GM21423 (cell line): ENCODE measurements at regions not wholly inside any gene's neighbourhood (a gene's known extent, or its start where the extent isn't known, plus 50 kb on each side); places are given as distances from the start of the nearest gene placed in this dataset.

Source experiments
- ATAC-seq: cut with Tn5 transposase; IDR thresholded peaks from one replicate; pipeline ENCODE4 v1.9.1; 2021; ENCODE audit warnings: mild to moderate bottlenecking, moderate library complexity; ENCODE audit not compliant: unreplicated experiment

GRCh38 chr6:137688230-137688971 is 178.7 kb upstream of the TNFAIP3 start:
- no peak for ATAC-seq

DNA sequence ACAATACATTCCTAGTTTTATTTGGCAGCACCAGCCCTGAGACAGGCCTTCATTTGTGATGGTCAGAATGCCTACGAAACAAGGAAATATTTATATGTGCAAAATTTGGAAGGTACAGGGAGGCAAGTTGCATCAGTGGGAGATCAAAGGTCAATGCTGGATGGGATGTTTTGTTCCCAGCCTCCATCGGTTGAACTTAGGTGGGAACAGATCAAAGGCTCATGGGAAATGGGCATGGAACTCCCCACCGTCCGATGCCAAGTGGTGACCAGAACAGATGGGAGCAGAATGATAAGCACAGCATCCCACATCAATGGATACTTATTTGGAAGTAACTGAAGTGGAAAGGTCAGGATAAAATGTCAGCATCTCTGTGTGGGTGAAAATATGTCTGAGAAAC is 177.7 kb upstream of the TNFAIP3 start:
- no peak for ATAC-seq

DNA sequence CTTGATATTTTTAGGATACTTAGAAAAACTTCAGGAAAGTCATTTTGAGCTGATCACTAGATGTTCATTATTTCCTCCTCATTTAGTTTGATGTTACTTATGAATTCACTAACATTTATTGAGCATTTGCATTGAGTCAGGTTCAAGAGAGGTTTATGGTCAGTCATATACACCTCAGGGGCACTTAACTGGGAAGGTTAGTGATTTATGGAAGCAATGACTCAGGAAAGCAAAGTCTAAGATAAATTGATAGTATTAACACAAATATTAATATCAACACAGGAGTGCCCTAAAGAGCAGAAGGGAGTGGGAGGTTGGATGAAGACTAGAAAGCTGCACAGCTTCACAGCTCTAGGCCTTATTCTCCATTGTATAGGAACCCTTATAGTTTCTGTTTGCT is 177.0 kb upstream of the TNFAIP3 start:
- no peak for ATAC-seq

- no peak for ATAC-seq
These were observed 176.3 kb upstream of the TNFAIP3 start for GRCh38 chr6:137690721-137691120.

DNA sequence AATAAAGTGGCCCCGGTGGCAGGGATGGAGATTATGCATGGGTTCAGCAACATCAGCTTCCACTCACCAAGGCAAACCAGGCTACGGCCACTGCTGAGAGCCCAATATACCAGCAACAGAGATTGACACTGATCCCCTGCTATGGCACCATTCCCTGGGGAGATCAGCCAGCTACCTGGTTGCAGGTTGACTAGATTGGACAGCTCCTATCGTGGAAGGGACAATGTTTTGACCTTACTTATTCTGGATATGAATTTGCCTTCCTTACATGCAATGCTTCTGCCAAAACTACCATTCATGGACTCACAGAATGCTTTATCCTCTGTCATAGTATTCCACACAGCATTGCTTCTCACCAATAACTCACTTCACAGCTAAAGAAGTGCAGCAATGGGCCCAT is 174.8 kb upstream of the TNFAIP3 start:
- no peak for ATAC-seq

GRCh38 chr6:137692806-137693205 is 174.3 kb upstream of the TNFAIP3 start:
- no peak for ATAC-seq

DNA sequence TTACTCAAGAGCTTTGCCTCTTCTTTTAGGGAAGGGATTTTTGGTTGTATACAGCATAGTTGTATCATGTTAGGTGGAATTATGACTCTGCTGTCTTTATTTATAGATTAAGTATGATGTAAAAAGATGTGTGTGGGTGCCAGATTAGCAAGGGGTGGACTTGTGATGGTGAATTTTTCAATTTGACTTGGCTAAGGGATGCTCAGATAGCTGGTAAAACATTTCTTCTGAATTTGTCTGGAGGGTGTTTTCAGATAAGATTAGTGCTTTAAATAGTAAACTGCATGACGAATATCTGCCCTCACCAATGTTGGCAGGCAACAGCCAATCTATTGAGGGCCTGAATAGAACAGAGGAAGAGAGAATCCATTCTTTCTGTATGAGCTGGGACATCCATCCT is 173.3 kb upstream of the TNFAIP3 start:
- ATAC-seq: no peak

DNA sequence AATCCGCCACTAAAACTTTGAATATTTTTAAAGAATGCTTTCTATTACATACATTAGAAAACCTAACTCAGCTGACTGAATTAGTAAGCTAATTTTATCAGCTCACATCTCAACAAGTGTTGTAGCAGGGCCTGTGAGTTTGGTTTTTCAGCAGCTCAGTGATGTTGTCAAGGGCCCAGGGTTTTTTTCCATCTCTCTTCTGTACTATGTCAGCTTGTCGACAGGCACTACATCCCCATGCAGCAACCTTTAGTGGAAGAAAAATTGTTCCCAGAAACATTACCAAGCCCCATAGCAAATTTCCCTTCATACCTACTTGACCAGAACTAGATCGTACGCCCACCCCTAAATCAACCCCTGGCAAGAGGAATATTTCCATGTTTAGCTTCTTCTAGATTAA is 170.3 kb upstream of the TNFAIP3 start:
- no peak for ATAC-seq

DNA sequence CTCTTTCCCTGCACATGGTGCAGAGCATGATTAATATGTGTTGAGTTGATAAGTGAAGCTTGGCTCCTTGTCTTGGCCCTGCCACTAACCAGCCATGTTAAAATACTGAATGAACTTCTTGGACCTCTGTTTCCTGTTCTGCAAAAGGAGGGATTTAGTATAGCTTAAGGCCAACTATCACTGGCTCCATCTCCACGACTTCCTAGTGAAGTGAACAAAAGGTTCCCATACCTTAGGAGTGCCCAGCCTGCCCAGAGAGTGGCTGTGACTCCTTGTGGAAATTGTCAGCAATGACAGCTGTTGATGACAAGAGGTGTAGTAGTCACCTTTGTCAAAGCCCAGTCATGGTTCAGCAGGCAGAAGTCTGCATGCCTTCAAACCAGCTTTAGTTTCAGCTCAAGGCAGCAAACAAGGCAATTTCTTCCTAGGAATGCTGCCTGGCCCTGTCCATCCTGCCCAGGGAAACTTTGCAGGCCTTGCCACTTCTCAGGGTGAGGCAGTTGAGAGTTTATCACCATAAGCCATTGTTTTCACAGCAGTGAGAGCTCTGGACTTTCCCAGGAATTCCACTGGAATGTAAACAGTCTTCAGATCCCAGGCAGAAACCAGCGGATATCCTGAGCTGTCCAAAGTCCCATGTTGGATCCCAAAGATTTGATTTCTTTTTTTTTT is 169.7 kb upstream of the TNFAIP3 start:
- ATAC-seq: no peak

DNA sequence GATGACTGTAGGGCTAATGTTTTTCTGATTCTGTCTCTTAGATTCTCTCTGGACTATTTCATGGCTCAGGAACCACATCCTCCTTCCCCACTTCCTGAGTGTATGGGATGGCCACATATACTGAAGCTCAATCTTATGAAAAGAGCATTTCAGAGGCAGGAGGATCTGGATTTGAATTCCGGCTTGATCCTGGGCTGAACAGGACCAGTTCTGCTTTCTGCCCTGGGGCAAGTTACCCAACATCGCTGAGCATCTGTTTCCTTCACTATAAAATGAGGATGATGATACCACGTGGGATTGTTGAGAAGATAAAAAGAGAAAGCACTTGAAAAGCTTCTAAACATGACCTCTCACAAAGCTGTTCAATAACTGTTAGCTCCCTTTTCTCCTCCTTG is 168.4 kb upstream of the TNFAIP3 start:
- no peak for ATAC-seq

DNA sequence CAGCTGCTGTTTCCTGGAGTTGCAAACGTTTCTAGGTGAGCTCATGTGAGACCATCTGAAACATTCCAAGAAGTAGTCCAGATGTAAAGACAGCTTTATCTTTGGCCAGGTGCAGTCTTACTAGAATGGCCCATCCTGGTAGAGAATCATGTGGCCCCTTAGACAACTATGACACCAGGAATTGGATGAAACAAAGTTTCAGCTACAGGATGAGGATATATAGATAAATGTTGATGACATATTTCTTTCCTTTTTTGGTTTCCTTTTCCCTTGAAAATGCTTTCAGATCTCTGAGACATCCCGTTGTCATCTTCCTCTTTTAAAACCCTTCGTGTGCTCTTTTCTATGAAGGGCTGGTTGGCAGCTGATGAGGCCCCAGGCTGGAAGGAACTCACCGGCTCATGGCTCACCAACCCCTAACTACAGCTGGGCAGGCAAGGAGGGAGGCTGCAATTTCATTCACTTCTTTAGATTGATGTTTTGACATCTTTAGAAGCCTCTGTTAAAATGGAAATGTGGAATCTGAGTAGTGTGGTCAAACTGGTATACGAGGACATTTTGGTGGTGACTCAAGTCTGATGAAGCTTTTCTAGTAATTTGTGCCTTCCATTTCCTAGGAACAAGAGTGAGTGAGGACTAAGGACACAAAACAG is 167.9 kb upstream of the TNFAIP3 start:
- no peak for ATAC-seq

DNA sequence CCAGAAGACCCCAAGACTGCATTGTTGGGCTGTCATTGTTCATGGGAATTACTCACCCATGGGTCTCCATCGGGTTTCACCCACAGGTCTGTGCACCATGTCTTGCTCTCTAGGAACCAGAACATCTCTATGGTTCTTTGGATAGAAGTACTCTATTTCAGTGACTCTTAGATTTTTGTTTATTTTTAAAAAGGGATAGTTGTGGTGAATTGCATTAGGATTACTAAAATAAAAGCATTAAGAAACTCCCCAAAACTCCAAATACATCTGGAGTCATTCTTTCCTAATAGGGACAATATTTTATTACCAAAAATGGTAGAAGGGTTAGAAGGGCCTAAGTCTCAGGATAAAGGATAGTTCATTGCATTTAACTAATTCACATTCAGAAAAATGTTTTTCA is 166.9 kb upstream of the TNFAIP3 start:
- ATAC-seq: no peak

GRCh38 chr6:137700751-137701477 is 166.1 kb upstream of the TNFAIP3 start:
- no peak for ATAC-seq

DNA sequence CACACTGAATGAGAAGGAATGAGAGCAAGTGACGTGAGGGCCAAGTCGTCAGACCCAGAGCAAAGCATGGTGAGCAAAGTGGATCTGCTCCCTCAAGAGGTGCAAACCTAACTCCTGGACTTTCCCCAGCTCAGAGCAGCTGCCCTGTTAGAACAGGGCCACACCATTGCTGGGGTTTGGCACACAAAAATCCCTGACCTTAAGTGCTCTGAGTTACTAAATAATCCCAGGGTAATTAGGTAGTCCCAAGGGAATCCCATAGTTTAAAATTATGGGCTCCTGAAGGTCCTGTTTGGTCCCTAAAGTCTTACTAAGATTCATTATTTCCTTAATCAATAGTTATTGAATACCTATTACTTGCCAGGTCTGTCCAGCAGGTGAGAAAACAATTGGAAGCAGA is 165.1 kb upstream of the TNFAIP3 start:
- no peak for ATAC-seq

DNA sequence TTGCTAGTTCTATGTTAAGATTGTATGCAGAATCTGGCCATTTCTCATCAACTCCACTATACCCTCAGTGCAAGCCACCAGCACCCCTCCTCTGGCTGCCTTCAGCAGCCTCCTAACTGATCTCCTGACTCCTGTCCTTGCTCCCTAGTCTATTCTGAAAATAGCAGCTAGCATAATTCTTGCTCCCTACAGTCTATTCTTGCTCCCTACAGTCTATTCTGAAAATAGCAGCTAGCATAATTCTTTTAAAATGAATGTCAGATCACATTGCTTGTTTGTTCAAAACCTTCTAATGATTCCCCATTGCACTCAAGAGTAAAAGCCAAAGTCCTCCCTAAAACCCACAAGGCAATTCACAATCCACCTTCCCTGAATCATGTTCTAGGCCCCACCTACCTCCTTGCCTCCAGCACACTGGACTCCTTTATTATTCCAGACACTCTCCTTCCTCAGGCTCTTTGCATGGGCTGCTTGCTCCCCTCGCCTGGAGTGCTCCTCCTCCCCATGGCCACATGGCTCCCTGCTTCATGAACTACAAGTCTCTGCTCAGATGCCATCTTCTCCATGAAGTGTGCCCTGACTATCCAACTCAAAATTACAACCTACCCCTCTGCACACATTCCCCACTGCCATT is 164.2 kb upstream of the TNFAIP3 start:
- ATAC-seq: no peak

GRCh38 chr6:137704802-137705159 is 162.3 kb upstream of the TNFAIP3 start:
- no peak for ATAC-seq

DNA sequence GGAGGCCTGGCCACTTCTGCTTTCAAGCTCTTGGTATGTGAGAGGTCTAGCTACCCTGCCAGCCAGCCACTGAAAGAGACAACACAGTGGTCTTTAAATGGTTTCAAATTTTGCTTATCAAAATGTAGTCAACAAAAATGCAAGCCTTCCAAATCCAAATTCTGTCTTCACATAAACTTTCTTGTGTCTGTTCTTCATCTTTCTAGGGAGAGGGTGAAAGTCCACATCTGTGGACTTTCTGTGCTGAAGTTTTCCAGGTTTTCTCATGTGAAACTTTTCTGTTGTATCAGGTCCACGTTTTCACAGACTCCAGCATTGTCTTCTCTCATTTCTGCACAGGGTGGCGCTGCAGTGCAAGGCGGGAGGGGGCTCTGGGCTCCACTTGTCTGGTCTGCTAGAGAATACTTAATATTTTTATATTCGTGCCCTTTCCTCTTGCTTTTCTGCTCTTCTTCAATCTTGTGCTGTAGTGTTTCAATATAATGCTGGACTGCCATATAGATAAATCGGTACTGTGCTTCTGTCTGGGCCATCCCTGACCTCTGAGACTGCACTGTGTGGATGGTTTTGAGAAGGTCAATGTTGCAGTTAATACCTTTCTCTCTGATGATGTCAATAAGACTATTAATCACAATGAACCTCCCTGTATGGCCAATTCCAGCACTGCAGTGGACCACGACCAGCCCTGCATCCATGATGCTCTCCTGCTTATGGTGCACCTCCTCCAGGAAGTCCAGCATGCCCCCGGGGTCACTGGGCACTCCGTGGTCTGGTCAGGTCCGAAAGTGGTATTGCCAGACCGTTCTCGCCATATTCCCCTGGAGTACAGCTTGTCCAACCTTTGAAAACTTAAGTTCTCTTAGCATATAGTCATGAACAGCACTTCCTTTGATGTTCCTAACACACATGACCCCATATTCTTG is 161.6 kb upstream of the TNFAIP3 start:
- ATAC-seq: peak; percentile 36

DNA sequence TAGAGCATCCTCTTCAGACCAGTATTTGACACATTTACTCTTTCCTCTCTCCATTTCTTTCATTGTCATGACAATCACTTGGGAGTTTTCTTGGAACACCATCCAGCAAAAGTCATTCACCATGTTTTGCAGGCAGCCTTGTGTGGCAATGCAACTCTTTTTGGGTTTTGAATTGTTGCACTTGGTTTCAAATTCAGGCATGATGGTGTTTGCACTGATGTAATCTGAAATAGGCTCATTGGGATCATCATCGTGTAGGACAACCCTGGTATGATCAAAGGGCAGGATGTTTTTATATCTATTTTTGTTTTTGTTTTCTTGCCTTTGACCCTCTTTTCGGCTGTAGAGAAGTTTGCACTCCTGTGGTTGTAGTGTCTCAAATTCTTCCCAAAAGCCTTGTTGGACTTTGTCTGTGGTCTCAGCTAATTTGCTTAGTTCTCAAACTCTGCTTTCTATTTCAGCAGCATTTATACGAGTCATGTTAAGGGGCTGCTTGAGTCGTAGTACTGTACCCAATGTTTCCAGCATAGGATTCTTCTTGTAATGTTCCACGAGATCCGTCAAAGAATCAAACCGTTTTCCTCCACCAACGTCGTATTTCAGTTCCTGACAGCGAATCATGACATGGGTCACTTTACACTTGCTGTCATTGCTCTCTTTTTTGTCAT is 160.8 kb upstream of the TNFAIP3 start:
- ATAC-seq: no peak

DNA sequence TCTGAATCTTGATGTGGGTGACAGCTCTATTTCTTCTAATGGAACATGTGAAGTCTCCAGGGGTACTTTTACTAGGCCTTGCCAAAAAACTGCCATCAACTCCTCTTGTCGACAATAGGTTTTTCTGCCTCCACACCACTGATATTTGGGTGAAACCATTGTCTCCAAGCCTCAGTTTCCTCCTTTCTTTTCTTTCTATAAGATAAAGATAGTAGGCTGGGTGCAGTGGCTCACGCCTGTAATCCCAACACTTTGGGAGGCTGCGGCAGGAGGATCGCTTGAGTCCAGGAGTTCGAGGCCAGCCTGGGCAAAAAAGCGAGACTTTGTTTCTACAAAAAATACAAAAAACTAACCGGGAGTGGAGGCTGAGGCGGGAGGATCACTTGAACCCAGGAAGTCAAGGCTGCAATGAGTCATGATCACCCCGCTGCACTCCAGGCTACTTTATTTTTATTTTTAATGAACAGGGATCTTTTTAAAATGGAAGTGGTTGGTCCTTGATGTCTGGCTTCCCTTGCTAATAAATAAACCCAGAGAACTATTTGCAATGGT is 159.9 kb upstream of the TNFAIP3 start:
- no peak for ATAC-seq
